Fibroblast of peridontal ligament (primary cell): ENCODE measurements at regions not wholly inside any gene's neighbourhood (a gene's known extent, or its start where the extent isn't known, plus 50 kb on each side); places are given as distances from the start of the nearest gene placed in this dataset.
"Not testable (repeated sequence)": the region's sequence is repeated elsewhere in the genome, so short reads cannot be mapped to it uniquely, and the experiment has no call there.

ENCODE experiments used
- DNase-seq: peaks from one replicate; pipeline ENCODE4 v3.0.0-alpha.2; 2010; ENCODE audit errors: extremely low read depth

DNA sequence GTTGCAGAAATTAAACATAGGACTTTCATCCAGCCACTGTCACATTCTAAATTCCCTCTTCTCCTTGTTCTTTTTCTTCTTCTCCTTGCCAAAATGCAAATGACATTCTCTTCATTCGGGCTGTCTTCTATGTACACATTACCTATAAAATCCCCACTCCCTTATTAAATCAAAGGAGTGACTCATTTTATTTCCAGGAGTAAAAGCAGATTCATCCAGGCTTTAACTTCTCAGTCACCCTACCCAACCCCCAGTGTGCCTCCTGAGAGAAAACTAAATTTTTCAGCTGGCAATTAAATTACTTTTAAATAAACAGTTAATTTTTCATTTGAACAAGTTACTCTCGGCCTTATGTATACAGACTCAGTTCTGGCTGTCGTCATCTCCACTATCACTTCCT, 223.9 kb upstream of the SHH start:
- no peak for DNase-seq

DNA sequence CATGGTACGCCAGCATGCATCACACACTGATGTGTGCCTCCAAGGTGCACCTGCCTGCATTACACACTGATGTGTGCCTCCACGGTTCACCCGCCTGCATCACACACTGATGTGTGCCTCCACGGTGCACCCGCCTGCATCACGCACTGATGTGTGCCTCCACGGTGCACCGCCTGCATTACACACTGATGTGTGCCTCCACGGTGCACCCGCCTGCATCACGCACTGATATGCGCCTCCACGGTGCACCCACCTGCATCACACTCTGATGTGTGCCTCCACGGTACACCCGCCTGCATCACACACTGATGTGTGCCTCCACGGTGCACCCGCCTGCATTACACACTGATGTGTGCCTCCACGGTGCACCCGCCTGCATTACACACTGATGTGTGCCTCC, 223.1 kb upstream of the SHH start:
- not testable (repeated sequence) for DNase-seq

DNA sequence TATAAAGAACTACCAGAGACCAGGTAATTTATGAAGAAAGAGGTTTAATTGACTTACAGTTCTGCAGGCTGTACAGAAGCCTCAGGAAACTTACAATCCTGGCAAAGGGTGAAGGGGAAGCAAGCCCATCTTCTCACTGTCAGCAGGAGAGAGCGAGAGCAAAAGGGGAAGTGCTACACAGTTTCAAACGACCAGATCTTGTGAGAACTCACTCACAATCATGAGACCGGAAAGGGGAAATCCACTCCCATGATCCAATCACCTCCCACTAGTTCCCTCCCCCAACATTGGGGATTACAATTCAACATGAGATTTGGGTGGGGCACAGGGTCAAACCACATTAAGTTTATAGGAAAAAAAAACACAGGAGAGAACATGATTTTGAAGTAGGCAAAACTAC, 222.1 kb upstream of the SHH start:
- no peak for DNase-seq

DNA sequence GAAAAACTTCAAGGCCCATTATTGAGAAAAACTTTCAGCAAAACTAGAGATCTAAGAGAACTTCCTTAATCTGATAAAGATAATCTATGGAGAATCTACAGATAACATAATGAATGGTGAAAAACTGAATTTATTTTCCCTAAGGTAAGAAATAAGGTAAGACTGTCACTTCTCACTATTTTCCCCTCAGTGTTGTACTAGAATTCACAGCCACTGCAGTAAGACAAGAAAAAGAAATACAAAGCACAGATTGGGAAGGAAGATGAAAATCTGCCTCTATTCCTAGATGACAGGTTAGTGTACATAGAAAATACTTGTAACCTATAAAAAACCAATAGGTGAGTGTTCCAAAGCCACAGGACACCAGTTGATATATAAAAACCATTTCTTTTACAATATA, 220.7 kb upstream of the SHH start:
- no peak for DNase-seq

DNA sequence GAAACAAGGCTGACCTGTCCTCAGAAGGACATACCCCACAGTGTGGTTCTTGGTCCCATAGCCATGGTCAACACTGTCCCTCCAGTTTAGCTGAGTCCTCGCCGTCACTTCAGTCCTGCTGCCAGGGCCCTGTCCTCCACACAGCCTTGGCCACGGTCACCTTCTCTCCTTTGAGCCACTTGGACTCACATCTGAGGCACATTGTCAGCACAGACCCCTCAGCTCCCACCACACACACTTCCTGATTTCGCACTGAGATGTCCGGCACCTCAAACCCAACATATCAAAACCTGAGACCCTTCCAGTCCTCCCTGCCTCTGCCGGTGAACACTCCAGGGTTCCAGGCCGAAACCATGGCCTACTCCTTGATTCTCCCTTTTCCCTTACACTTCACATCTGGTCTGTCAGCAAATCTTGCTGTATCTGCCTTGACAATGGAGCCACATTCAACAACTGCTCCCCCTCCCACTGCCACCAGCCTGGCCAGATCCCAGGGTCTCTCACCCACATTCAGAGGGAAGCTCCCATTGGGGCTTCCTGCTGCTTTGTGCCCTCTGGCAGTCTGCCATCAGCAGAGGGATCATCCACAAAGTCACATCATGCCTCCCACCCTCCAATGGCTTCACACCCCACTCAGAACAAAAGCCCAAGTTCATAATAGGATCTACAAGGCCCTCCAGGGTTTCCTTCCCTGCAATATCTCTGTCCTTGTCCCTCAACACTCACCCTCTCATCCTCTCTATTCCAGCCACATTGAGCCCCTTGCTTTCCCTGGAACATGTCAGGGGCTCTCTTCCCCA, 219.6 kb upstream of the SHH start:
- no peak for DNase-seq

DNA sequence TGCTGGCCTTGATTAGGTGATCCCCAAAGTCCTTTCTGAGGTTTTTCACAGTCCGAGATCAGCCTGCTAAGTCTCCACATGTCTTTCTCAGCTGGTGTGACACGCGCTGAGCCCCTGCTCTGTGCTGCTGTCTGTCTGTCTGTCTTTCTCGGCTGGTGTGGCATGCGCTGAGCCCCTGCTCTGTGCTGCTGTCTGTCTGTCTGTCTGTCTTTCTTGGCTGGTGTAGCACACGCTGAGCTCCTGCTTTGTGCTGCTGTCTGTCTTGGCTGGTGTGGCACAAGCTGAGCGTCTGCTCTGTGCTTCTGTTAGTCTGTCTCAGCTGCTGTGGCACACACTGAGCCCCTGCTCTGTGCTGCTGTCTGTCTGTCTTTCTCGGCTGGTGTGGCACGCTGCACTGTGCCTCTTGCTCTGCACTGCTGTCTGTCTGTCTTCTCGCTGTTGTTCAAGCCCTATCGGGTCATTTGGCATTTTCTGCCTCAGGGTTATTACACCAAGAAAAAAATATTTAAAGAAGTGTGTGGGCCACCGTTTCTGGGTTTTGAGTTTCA, 217.3 kb upstream of the SHH start:
- DNase-seq, result no peak

DNA sequence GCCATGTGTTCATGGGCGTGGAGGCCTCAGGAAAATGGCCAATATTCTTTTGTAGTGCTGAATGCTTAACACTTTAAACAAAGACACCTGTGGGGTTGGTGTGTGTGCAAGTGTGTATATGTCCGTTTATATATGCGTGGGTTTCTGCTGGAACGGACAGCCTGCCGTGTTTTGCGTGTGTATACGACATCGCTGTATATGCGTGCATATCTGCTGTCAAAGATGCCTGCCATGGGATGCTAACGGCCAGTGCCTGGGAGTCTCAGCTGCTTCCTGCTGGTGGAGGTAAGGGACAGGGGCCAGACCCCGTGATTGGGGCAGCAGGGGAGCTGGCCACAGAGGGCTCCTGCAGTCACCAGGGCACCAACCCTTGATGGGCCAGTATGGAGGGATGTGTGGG, 216.3 kb upstream of the SHH start:
- DNase-seq, result no peak

DNA sequence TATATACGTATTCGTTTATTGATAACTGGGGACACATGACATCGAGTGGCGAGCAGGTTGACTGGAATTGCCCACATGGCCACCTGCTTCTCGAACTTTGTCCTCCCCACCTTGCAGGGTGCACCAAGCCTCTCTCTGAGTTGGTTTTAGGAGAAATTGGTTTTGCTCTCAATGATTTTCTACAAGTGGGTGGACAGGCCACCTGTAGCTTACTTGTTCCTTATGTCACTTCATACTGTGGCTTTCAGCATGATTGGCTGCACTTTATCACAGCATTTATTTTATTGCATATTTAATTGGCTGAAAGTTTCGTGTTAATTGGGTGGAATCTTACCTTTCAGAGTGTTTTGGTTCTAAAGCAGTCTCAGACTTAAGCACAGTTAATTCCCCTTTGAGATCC, 215.6 kb upstream of the SHH start:
- DNase-seq, result no peak

DNA sequence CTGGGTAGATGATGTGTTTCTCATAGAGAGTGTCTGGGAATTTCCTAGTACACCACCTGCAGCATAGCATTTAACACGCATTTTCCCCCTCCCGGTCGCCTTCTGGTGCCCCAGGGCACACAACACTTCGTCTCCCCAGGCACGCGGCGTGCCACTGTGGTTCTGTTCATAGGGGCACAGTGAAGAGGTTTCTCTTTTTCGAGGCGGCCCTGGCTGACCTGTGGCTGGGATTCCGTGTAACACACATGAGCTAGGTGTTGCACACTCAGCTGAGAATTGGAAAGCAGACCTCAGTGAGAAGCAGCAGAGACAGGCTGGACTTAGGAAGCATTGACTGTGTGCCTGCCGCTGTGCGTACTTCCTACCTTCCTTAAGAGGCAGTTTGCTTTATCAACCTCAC, 214.3 kb upstream of the SHH start:
- DNase-seq, result no peak

DNA sequence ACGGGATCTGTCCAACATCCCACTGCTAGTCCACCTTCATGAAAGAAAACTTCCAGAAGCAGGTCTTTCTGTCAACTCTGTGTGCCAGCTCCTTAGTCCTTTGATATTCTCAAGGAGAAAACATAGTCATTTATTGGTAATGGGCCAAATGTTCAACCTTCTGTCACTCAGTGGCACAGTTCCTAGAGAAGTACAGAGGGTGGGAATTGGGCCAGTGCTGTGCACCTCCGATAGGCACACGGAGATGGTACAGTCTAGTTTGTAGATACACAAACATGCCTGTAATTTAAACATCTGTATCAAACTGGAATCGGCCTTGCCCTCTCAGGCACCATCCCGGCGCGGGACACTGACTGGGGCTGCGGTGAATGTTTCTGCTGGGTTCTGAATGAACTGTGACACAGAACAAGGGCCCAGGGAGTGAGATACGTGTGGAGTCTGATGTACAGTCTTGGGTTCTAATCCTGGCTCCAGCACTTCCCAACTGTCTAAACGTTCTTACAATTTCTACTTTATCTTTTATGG, 213.9 kb upstream of the SHH start:
- DNase-seq, result no peak

DNA sequence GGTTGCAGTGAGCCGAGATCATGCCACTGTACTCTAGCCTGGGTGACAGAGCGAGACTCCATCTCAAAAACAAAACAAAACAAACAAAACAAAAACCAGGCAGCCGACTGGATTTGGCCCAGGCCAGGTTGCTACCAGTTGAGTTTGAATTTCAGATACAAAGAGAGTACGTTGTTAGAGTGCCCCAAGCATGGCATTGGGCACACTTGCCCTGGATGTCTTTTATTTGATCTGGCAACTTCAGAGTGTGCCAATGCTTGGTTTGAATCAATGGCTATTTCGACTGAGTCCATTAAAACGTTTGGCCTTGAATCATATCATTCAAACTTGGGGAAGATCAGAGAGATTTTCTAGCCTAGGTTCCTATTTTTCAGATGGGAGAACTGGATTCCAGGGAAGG, 213.4 kb upstream of the SHH start:
- no peak for DNase-seq

DNA sequence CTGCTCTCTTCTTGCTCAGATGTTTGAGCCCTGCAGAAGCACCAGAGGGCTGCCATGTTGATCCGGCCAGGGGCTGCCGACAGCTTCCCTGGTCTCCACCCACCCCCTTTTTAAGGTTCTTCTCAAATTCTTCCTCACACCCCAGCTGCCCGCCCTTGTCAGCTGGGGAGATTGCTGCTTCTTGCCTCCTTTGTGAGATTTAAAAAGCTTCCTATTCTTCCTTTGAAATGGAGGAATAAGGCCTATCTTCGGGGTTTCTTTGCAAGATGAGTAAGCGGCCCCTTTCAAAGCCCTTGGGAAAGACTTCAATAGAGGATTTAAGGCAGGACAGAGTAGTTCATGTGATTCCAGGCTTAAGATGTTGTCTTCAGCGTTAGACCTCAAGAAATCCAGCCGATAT, 211.9 kb upstream of the SHH start:
- DNase-seq, result no peak

DNA sequence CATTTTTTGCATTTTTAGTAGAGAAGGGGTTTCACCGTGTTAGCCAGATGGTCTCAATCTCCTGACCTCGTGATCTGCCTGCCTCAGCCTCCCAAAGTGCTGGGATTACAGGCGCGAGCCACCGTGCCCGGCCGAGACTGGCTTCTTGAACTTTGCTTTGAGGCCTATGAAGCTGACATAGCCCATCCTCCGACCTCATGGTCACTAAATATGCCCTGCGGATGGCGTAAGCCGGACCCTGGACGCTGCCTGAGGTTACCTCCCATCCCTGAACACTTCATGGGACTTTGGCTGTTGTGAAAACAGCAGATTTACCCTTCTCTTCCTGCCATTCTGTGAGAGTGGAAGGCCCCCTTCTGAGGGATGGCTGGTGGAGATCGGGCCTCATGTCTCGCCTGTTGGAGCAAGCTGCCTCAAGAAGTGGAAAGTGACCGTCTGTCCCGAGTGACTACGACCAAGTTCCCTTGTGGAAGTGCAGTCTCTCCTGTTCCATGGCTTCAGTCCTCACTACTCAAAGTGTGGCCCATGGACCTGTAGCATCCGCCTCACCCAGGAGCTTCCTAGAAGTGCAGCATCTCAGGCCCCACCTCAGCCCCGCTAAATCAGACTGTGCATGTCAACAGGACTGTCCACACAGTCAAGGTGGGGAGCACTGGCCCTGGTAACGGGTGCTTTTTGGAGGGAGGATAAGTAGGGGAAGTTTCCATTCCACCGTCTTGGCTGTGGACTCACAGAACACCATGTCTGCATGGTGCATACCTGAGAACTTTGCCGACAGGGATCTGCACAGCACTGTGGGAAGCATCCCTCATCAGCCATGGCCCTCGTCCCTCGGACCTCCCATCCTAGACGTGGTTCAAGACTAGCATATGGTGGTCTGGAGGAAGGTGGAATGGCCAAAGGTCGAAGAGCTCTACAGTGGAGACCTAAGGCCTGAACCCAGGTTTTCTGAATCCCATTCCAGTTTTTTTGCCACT, 210.5 kb upstream of the SHH start:
- DNase-seq, result no peak

DNA sequence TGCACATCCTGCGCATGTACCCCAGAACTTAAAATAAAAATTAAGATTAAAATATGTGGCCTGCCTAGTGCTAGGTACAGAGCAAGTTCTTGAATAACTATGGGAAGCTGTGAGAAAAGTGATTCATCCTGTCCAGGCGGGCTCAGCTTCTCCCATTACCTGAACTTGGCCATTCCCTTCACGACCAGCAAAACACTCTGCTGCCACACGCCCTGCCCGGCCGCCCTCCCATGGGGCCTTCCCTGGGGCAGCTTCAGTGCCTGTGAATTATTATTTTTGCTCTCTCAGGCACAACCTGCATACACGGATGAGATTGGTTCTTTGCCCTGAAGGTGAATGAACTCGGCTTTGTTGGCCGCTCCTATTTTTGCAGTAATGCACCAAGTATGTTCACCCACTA, 209.2 kb upstream of the SHH start:
- DNase-seq, result no peak

DNA sequence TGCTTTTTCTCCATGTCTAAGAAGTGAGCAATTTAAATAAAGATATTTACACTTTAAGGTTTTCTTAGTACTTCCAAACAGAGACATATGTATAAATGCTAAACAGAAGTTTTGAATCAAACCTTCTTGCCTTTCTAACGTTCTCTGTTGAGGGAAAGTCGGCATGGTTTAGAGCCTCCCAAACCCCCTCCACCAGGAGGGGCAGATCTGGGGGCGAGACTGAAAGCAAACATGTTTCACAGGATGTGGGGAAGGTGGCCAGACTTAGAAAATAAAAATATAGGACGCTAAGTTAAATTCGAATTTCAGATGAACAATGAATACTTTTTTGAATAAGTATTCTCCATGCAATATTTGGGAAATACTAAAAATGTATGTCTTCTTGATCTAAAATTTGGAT, 208.3 kb upstream of the SHH start:
- no peak for DNase-seq

DNA sequence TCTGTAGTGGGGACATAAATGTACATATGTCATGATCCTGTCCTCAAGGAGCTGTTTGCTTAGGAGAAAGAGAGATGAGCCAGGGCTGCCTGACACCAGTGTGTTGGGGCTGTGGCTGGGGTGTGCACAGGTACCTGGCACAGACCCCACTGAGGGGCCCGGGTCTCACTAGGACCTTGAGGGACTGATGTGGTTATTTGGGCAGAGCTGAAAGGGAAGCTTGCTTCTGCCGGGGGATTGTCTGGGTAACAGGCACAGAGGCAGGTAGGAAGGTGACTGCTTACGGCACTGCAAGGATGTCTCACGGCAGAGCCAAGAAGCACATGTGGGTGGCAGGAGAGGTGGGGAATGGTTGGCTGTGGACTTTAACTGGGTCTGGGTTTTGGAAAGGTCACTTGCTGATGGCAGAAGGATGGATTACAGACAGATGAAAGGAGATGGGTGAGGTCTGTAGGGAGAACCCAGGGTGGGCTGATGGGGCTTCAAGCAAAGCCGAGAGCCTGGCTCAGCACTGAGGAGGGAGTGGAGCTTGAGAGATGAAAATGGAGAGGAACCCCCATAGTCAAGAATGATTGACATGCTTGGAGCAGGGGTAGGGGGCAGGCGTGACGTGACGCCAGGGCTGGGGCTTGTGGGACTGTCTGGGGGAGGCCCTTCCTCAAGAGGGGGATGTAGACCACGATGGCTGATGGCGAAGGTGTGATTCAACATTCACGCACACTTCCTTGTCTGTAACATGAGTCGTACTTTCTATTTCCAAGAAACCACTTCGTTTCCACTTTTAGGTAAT, 207.7 kb upstream of the SHH start:
- no peak for DNase-seq

DNA sequence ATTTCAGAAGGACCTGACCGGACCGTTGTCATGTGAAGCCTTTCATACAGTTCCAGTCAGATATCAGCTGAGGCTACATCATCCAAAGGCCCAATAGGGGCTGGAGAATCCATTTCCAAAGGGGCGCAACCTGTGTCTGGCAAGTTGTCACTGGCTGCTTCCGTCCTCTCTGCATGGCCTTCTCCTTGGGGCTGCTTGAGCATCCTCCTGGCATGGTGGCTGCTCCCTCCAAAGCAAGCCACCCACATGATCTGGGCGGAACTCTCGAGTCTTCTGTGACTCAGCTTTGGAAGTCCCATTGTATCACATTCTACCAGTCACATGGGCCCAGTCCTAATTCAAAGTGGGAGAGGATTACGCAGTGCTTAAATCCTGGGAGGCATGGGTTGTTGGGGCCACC, 207.0 kb upstream of the SHH start:
- DNase-seq, result no peak

DNA sequence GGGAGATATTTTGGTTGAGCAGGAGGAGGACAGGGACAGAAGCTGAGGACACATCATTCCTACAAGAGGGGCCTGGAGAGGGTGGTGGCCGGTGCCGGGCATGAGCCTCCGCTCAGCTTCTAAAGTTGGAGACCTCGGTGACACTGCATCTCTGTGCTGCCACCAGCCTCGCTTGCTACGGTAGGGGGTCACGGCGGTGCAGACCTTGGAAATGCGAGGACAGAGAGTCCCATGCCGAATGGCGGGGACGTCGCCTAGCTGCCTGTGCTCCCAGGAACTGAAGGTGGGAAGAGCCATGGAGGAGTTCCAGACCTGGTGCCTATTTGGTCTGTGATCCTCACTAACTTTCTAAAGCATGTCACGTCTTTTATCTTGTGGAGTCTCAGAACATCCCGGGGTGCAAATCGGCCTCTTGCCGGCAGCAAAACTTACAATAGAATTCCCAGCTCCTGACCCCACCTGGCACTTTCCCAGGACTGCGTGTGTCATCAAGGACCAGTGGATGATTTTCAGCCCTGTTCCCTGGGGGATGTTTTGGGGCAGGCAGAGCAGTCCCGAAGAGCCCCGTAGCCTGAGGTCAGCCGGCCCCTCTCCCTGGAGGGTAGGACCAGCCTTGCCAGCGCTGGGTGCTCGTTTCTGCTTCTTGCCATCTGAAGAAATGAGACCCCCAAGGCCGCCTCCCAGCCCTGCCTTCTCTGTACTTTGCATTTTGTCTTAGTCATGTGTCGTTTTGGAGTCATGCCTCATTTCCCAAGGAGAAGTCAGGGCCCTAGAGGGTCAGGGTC, 205.8 kb upstream of the SHH start:
- DNase-seq, result no peak

DNA sequence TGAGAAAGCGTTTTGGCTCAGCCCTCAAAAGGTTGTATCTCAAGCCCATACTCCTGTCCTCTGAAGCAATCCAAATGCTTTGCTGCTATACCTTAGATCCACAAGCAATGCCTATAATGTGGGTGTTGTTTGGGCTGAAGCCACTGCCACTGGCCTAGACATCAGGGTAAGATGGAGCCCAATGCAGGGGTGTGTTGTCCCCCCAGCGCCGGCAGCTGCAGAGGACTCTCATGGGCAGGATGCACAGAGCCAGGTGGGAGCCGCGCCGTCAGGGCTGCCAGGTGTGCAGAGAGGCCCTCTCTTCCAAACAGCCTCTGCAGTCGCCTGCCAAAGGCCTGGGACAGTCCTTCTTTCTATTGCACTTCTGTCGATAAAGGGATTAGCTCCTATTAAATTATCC, 205.2 kb upstream of the SHH start:
- no peak for DNase-seq

DNA sequence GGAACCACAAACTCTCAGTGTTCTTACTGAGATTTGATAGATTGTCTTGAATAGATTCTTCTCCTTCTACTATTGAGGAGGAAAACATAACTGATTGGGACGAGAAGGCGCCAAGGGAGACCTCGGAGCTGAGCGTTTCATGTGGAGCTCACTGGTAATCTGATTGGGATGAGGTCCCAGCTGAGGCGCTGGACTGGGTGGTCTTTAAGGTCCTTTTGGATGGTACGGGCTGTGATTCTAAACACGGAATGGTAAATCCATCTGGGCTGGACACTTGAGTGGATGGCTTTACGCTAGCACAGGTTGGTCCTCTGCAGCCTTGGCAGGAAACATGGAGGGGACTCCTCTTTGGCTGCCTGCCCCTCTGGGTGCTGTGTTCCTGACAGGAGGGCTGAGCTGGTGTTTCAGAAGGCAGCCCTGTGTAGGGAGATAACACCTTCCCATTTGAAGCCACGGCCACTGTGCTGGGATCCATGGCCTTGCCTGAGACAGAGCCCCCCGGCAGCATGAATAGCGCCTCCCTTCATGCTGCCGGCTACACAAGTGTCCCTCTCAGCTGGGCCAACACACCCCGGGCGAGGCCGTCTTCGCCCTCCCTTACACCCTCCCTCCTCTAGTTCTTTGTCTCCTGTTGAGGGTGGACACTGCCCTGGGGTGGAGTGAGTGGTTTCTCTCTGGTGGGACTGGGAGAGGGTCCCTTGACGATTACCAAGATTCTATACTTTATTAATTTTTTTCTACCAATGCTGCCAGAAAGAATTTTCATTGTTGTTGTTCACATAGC, 203.2 kb upstream of the SHH start:
- DNase-seq, result no peak
